IMR-90 (cell line): ENCODE measurements at regions not wholly inside any gene's neighbourhood (a gene's known extent, or its start where the extent isn't known, plus 50 kb on each side); places are given as distances from the start of the nearest gene placed in this dataset.

Source experiments
- ATAC-seq: fragments of 200-7000 bp; cut with Tn5 transposase; 2 replicates; pipeline ENCODE4 v1.9.1; 2020; ENCODE audit warnings: low read depth, mild to moderate bottlenecking, moderate library complexity
- BruUV-seq: library from RNA; stranded (reverse); fragments of 400-500 nt; replicated peaks from 2 replicates; lab custom pipeline; 2021; lab: Mats Ljungman, UMichigan
- CTCF ChIA-PET: fragments of 300-600 bp; formaldehyde crosslinking; extraction: SDS; loops from one replicate; lab custom pipeline; 2021; ENCODE audit warnings: antibody characterized with exemption; lab: Yijun Ruan, JAX
- POLR2A ChIA-PET: fragments of 300-600 bp; sonication (Branson Sonifier 250); formaldehyde crosslinking; loops from one replicate; lab custom pipeline; 2022; ENCODE audit warnings: antibody characterized with exemption; ENCODE audit not compliant: unreplicated experiment; lab: Charles Lee
- DNase-seq: peaks from one replicate; pipeline ENCODE4 v3.0.0; 2013
- H2AFZ ChIP-seq: replicated peaks from 2 replicates; pipeline ENCODE3; 2013; ENCODE audit warnings: low read length, mild to moderate bottlenecking; ENCODE audit not compliant: poor library complexity
- H2AK5ac ChIP-seq: 2 replicates; pipeline ENCODE4 v1.6.1; 2013; ENCODE audit warnings: low read depth, low read length, inconsistent platforms
- H2AK9ac ChIP-seq: replicated peaks from 2 replicates; pipeline ENCODE3; 2013; ENCODE audit warnings: mild to moderate bottlenecking, low read depth, low read length, moderate library complexity; ENCODE audit not compliant: poor library complexity
- H2BK120ac ChIP-seq: 2 replicates; pipeline ENCODE4 v1.6.1; 2013; ENCODE audit warnings: low read depth, low read length, inconsistent platforms
- H2BK15ac ChIP-seq: 3 replicates; pipeline ENCODE4 v1.6.1; 2013; ENCODE audit warnings: low read depth, low read length, inconsistent platforms
- H2BK20ac ChIP-seq: 2 replicates; pipeline ENCODE4 v1.6.1; 2013; ENCODE audit warnings: low read depth, mild to moderate bottlenecking, inconsistent platforms, low read length, moderate library complexity
- H2BK5ac ChIP-seq: 2 replicates; pipeline ENCODE4 v1.6.1; 2013; ENCODE audit warnings: mild to moderate bottlenecking, low read depth, low read length, inconsistent platforms; ENCODE audit not compliant: poor library complexity, severe bottlenecking
- H3K14ac ChIP-seq: replicated peaks from 2 replicates; pipeline ENCODE4 v1.6.1; 2013; ENCODE audit warnings: low read depth, low read length, inconsistent platforms
- H3K18ac ChIP-seq: 2 replicates; pipeline ENCODE4 v1.6.1; 2013; ENCODE audit warnings: low read depth, low read length, control low read depth
- H3K23ac ChIP-seq: 2 replicates; pipeline ENCODE4 v1.6.1; 2013; ENCODE audit warnings: low read depth, low read length, inconsistent platforms
- H3K27ac ChIP-seq: 2 replicates; pipeline ENCODE4 v1.5.1; 2013; ENCODE audit warnings: mild to moderate bottlenecking, control low read depth, low read length; ENCODE audit not compliant: insufficient read depth
- H3K27me3 ChIP-seq: 2 replicates; pipeline ENCODE4 v1.6.1; 2013; ENCODE audit warnings: low read length; ENCODE audit not compliant: control insufficient read depth, insufficient read depth
- H3K36me3 ChIP-seq: 2 replicates; pipeline ENCODE4 v1.6.1; 2013; ENCODE audit warnings: low read length, mixed read lengths; ENCODE audit not compliant: control insufficient read depth, insufficient read depth
- H3K4ac ChIP-seq: 2 replicates; pipeline ENCODE4 v1.6.1; 2013; ENCODE audit warnings: low read depth, low read length, inconsistent platforms
- H3K4me1 ChIP-seq: 2 replicates; pipeline ENCODE4 v1.6.1; 2013; ENCODE audit warnings: low read length, mixed read lengths; ENCODE audit not compliant: control insufficient read depth, insufficient read depth
- H3K4me2 ChIP-seq: 2 replicates; pipeline ENCODE4 v1.6.1; 2013; ENCODE audit warnings: low read depth, mild to moderate bottlenecking, control low read depth, low read length, moderate library complexity
- H3K4me3 ChIP-seq: 2 replicates; pipeline ENCODE4 v1.5.1; 2013; ENCODE audit warnings: low read depth, mild to moderate bottlenecking, control low read depth, low read length, moderate library complexity; ENCODE audit not compliant: insufficient read depth
- H3K56ac ChIP-seq: 2 replicates; pipeline ENCODE4 v1.6.1; 2013; ENCODE audit warnings: low read length, inconsistent platforms; ENCODE audit not compliant: insufficient read depth; ENCODE audit errors: extremely low read depth
- H3K79me1 ChIP-seq, 2 experiments: 2 replicates each; pipeline ENCODE4 v1.6.1; 2013; ENCODE audit warnings: low read length in 2 of 2, inconsistent platforms in 1 of 2, low read depth in 1 of 2
- H3K9ac ChIP-seq: 2 replicates; pipeline ENCODE4 v1.6.1; 2013; ENCODE audit warnings: low read depth, low read length, control low read depth
- H3K9me1 ChIP-seq: 2 replicates; pipeline ENCODE4 v1.6.1; 2013; ENCODE audit warnings: low read length, inconsistent platforms; ENCODE audit not compliant: insufficient read depth
- H3K9me3 ChIP-seq: 2 replicates; pipeline ENCODE4 v1.6.1; 2013; ENCODE audit warnings: low read length; ENCODE audit not compliant: control insufficient read depth, insufficient read depth
- H4K20me1 ChIP-seq: 2 replicates; pipeline ENCODE4 v1.6.1; 2013; ENCODE audit warnings: low read length, inconsistent platforms; ENCODE audit not compliant: insufficient read depth
- H4K5ac ChIP-seq: 2 replicates; pipeline ENCODE4 v1.6.1; 2013; ENCODE audit warnings: mild to moderate bottlenecking, low read depth, low read length, control low read depth
- H4K8ac ChIP-seq, 2 experiments: 2 replicates each; pipeline ENCODE4 v1.6.1; 2013; ENCODE audit warnings: low read depth in 2 of 2, low read length in 2 of 2, control low read depth in 1 of 2, inconsistent platforms in 1 of 2
- H4K91ac ChIP-seq: 2 replicates; pipeline ENCODE4 v1.6.1; 2013; ENCODE audit warnings: low read depth, low read length, inconsistent platforms; ENCODE audit not compliant: insufficient read depth
- BHLHE40 ChIP-seq: fragments of 150-350 bp; IDR thresholded peaks from 2 replicates; pipeline ENCODE4 v1.6.1; 2016; ENCODE audit warnings: mild to moderate bottlenecking, low read depth, low read length
- CEBPB ChIP-seq: IDR thresholded peaks from 2 replicates; pipeline ENCODE4 v1.6.1; 2012; ENCODE audit warnings: low read depth, low read length, improper control_type of control experiment
- ELK1 ChIP-seq: fragments of 150-350 bp; IDR thresholded peaks from 2 replicates; pipeline ENCODE4 v1.6.1; 2016; ENCODE audit warnings: low read depth, mild to moderate bottlenecking, low read length, moderate library complexity, borderline replicate concordance
- MAZ ChIP-seq: IDR thresholded peaks from 2 replicates; pipeline ENCODE4 v1.6.1; 2012; ENCODE audit warnings: low read depth, mild to moderate bottlenecking, low read length, improper control_type of control experiment, moderate library complexity, borderline replicate concordance
- NFE2L2 ChIP-seq: fragments of 150-350 bp; IDR thresholded peaks from 2 replicates; pipeline ENCODE4 v1.6.1; 2016; ENCODE audit warnings: low read depth, mild to moderate bottlenecking, low read length
- POLR2A ChIP-seq: IDR thresholded peaks from 2 replicates; pipeline ENCODE4 v1.6.1; 2012; ENCODE audit warnings: mild to moderate bottlenecking, low read depth, low read length
- RCOR1 ChIP-seq: IDR thresholded peaks from 2 replicates; pipeline ENCODE4 v1.6.1; 2012; ENCODE audit warnings: mild to moderate bottlenecking, low read length, improper control_type of control experiment; ENCODE audit not compliant: insufficient replicate concordance
- SMC3 ChIP-seq: fragments of 150-350 bp; IDR thresholded peaks from 2 replicates; pipeline ENCODE4 v1.6.1; 2016; ENCODE audit warnings: low read depth, mild to moderate bottlenecking, antibody characterized with exemption, low read length, moderate library complexity
- USF2 ChIP-seq: fragments of 150-350 bp; IDR thresholded peaks from 2 replicates; pipeline ENCODE4 v1.6.1; 2017; ENCODE audit warnings: mild to moderate bottlenecking, antibody characterized with exemption, low read length, low read depth
- WGBS, 2 experiments: methylation state at CpG; one replicate each; pipeline versions ENCODE4 v1.1.5 to v1.1.7; 2013; ENCODE audit warnings: missing lambda C conversion rate in 2 of 2; ENCODE audit not compliant: insufficient read length in 1 of 2; ENCODE audit errors: extremely low coverage in 2 of 2; 5-methylcytosine and 5-hydroxymethylcytosine counted together
- dilution Hi-C: fragments of 300-500 bp; cut with HindIII; formaldehyde crosslinking; loops from one replicate; pipeline ENCODE4 v1.14.3; 2018; ENCODE audit warnings: low sequenced_read_pairs; ENCODE audit not compliant: unreplicated experiment
- in situ Hi-C: fragments of 300-500 bp; cut with MboI; formaldehyde crosslinking; loops from 3 replicates; pipeline ENCODE4 v1.14.3; 2019; ENCODE audit warnings: low sequenced_read_pairs, inconsistent platforms, mixed read lengths
- intact Hi-C: fragments of 100-400 bp; cut with micrococcal nuclease; formaldehyde crosslinking; loops from 2 replicates; pipeline ENCODE4 v1.10.0; 2022

- Histone ChIP-seq H2BK15ac (no peak overlapping the region), H3K4me1 (no peaks in the 10 kb centered on the region), H4K20me1 (no peaks in the 10 kb centered on the region), H2BK20ac (no peak overlapping the region), H3K27ac (no peak overlapping the region), H3K56ac (no peak overlapping the region), H4K8ac (no peak overlapping the region), H2AFZ (no peak overlapping the region), H2AK9ac (no peak overlapping the region), H3K18ac (no peak overlapping the region), H3K4me3 (no peak overlapping the region), H3K9me1 (no peaks in the 10 kb centered on the region), H3K4me2 (no peak overlapping the region), H3K9ac (no peak overlapping the region), H4K5ac (no peak overlapping the region), H3K9me3 (no peaks in the 10 kb centered on the region), H4K91ac (no peak overlapping the region), H3K14ac (no peak overlapping the region), H3K23ac (no peak overlapping the region), H2BK120ac (no peak overlapping the region), H3K36me3 (no peaks in the 10 kb centered on the region), H2AK5ac (no peak overlapping the region), H3K79me1 (no peaks in the 10 kb centered on the region), H2BK5ac (no peak overlapping the region), H3K27me3 (peaks cover 6% of the 10 kb centered on the region), H3K4ac (no peak overlapping the region)
- dilution Hi-C loops: no loop called here
- ATAC-seq: no peak
- intact Hi-C loops: no loop called here
- no TSS peak for BruUV-seq
- DNase-seq: no peak
- in situ Hi-C loops: no loop called here
- 20% methylated on average over 1 of the region's 3 CpGs; no CpG with 5 or more reads in 1 of the 2 experiments for WGBS, 2 experiments
- POLR2A ChIA-PET: no interaction called here
- CTCF ChIA-PET: no interaction called here
- TF ChIP-seq RCOR1 (no peak), USF2 (no peak), NFE2L2 (no peak), BHLHE40 (no peak), ELK1 (no peak), CEBPB (no peak), POLR2A (no peak), SMC3 (no peak), MAZ (no peak)
Observed at GRCh38 chr2:152251211-152251610, 75.6 kb upstream of the STAM2 start.
